ENCODE measurements at regions not wholly inside any gene's neighbourhood (a gene's known extent, or its start where the extent isn't known, plus 50 kb on each side); places are given as distances from the start of the nearest gene placed in this dataset.

- no peaks in the 10 kb centered on the region for H3K36me3 ChIP-seq
- DNase-seq = peak; percentile 85 to 94
- peak; percentile 87 to 88 for ATAC-seq (ENCODE audit: low FRiP score in 2 of 2)
- H3K27ac ChIP-seq = peak overlapping the region; percentile 79 to 85 (median 82)
- H3K27me3 ChIP-seq = no peaks in the 10 kb centered on the region
- WGBS, 2 donors = 2 to 5% methylated on average over 9 to 55 of the region's 62 CpGs
- peak overlapping the region in 3 of 4 donors; percentile 27 to 35 (median 33) for H3K4me3 ChIP-seq
- no peaks in the 10 kb centered on the region for H3K9me3 ChIP-seq
- TF ChIP-seq EP300 (IDR thresholded peaks at IDR 0.05) (peak in 1 of 4 donors; percentile 59), POLR2AphosphoS5 (IDR thresholded peaks at IDR 0.05) (peak; percentile 35 to 57), POLR2A (IDR thresholded peaks at IDR 0.05) (peak in 3 of 4 donors; percentile 36 to 54 (median 49)), CTCF (IDR thresholded peaks at IDR 0.05) (no peak)
- H3K4me1 ChIP-seq = peaks cover 18 to 50% (median 41%) of the 10 kb centered on the region in 4 donors
Measured at GRCh38 chr3:126267169-126267975, 87.0 kb upstream of the ALDH1L1 start.

- Histone ChIP-seq H3K27me3 (no peaks in the 10 kb centered on the region), H3K4me1 (peaks cover 18 to 50% (median 41%) of the 10 kb centered on the region in 4 donors), H3K27ac (peak overlapping the region; percentile 79 to 85 (median 82)), H3K9me3 (no peaks in the 10 kb centered on the region), H3K4me3 (peak overlapping the region in 3 of 4 donors; percentile 27 to 35 (median 33)), H3K36me3 (no peaks in the 10 kb centered on the region)
- ATAC-seq (ENCODE audit: low FRiP score in 2 of 2) = no peak
- no peak for TF ChIP-seq POLR2AphosphoS5 (IDR thresholded peaks at IDR 0.05)
- no peak for TF ChIP-seq POLR2A (IDR thresholded peaks at IDR 0.05)
- TF ChIP-seq EP300 (IDR thresholded peaks at IDR 0.05) = no peak
- TF ChIP-seq CTCF (IDR thresholded peaks at IDR 0.05) = no peak
- no peak for DNase-seq
- WGBS, 2 donors = 47 to 58% methylated on average over 7 to 8 of the region's 8 CpGs
Measured at GRCh38 chr3:126266850-126267168, 86.4 kb upstream of the ALDH1L1 start.

GRCh38 chr3:126266291-126266840 lies 86.0 kb upstream of the ALDH1L1 start:
- peak overlapping the region in 2 of 4 donors; percentile 33 to 35 for H3K4me3 ChIP-seq
- ATAC-seq (ENCODE audit: low FRiP score in 2 of 2) = peak; percentile 9 to 13
- TF ChIP-seq EP300 (IDR thresholded peaks at IDR 0.05) = peak in 2 of 4 donors; percentile 42 to 49
- TF ChIP-seq POLR2A (IDR thresholded peaks at IDR 0.05) = no peak
- peak; percentile 40 to 66 for TF ChIP-seq POLR2AphosphoS5 (IDR thresholded peaks at IDR 0.05)
- H3K36me3 ChIP-seq = no peaks in the 10 kb centered on the region
- peaks cover 20 to 50% (median 42%) of the 10 kb centered on the region in 4 donors for H3K4me1 ChIP-seq
- WGBS, 2 donors = 39 to 62% methylated on average over 6 to 15 of the region's 15 CpGs
- H3K27ac ChIP-seq = peak overlapping the region; percentile 79 to 85 (median 82)
- no peaks in the 10 kb centered on the region for H3K9me3 ChIP-seq
- DNase-seq = peak in 1 of 2 donors; percentile 91
- H3K27me3 ChIP-seq = no peaks in the 10 kb centered on the region

GRCh38 chr3:126264952-126265351 lies 84.6 kb upstream of the ALDH1L1 start:
- Histone ChIP-seq H3K27me3 (no peaks in the 10 kb centered on the region), H3K27ac (peak overlapping the region in 2 of 4 donors; percentile 35 to 85), H3K4me1 (peaks cover 27 to 44% (median 36%) of the 10 kb centered on the region in 4 donors), H3K36me3 (no peaks in the 10 kb centered on the region), H3K4me3 (no peak overlapping the region), H3K9me3 (no peaks in the 10 kb centered on the region)
- 66 to 78% methylated on average over 12 of the region's 12 CpGs for WGBS, 2 donors
- no peak for TF ChIP-seq POLR2AphosphoS5 (IDR thresholded peaks at IDR 0.05)
- TF ChIP-seq CTCF (IDR thresholded peaks at IDR 0.05) = no peak
- no peak for TF ChIP-seq POLR2A (IDR thresholded peaks at IDR 0.05)
- no peak for TF ChIP-seq EP300 (IDR thresholded peaks at IDR 0.05)
- no peak for ATAC-seq (ENCODE audit: low FRiP score in 2 of 2)
- DNase-seq = peak in 1 of 2 donors; percentile 84

- Histone ChIP-seq H3K4me3 (no peak overlapping the region), H3K4me1 (peaks cover 27 to 39% (median 35%) of the 10 kb centered on the region in 4 donors), H3K36me3 (no peaks in the 10 kb centered on the region), H3K27ac (peak overlapping the region in 1 of 4 donors; percentile 35), H3K27me3 (no peaks in the 10 kb centered on the region), H3K9me3 (no peaks in the 10 kb centered on the region)
- WGBS, 2 donors = 74 to 79% methylated on average over 6 to 7 of the region's 7 CpGs
- DNase-seq = peak in 1 of 2 donors; percentile 9
- TF ChIP-seq POLR2AphosphoS5 (IDR thresholded peaks at IDR 0.05) (no peak), EP300 (IDR thresholded peaks at IDR 0.05) (no peak), POLR2A (IDR thresholded peaks at IDR 0.05) (no peak), CTCF (IDR thresholded peaks at IDR 0.05) (no peak)
- no peak for ATAC-seq (ENCODE audit: low FRiP score in 2 of 2)
Measured at GRCh38 chr3:126264381-126264780, 84.0 kb upstream of the ALDH1L1 start.

Data from upper lobe of left lung (tissue), 6 donors.